IMR-90 (cell line): ENCODE measurements at regions not wholly inside any gene's neighbourhood (a gene's known extent, or its start where the extent isn't known, plus 50 kb on each side); places are given as distances from the start of the nearest gene placed in this dataset.

ENCODE experiments used
- ATAC-seq: fragments of 200-7000 bp; cut with Tn5 transposase; 2 replicates; pipeline ENCODE4 v1.9.1; 2020; ENCODE audit warnings: low read depth, mild to moderate bottlenecking, moderate library complexity
- BruUV-seq: library from RNA; stranded (reverse); fragments of 400-500 nt; replicated peaks from 2 replicates; lab custom pipeline; 2021; lab: Mats Ljungman, UMichigan
- CTCF ChIA-PET: fragments of 300-600 bp; formaldehyde crosslinking; extraction: SDS; loops from one replicate; lab custom pipeline; 2021; ENCODE audit warnings: antibody characterized with exemption; lab: Yijun Ruan, JAX
- POLR2A ChIA-PET: fragments of 300-600 bp; sonication (Branson Sonifier 250); formaldehyde crosslinking; loops from one replicate; lab custom pipeline; 2022; ENCODE audit warnings: antibody characterized with exemption; ENCODE audit not compliant: unreplicated experiment; lab: Charles Lee
- DNase-seq: peaks from one replicate; pipeline ENCODE4 v3.0.0; 2013
- H2AFZ ChIP-seq: replicated peaks from 2 replicates; pipeline ENCODE3; 2013; ENCODE audit warnings: low read length, mild to moderate bottlenecking; ENCODE audit not compliant: poor library complexity
- H2AK5ac ChIP-seq: 2 replicates; pipeline ENCODE4 v1.6.1; 2013; ENCODE audit warnings: low read depth, low read length, inconsistent platforms
- H2AK9ac ChIP-seq: replicated peaks from 2 replicates; pipeline ENCODE3; 2013; ENCODE audit warnings: mild to moderate bottlenecking, low read depth, low read length, moderate library complexity; ENCODE audit not compliant: poor library complexity
- H2BK120ac ChIP-seq: 2 replicates; pipeline ENCODE4 v1.6.1; 2013; ENCODE audit warnings: low read depth, low read length, inconsistent platforms
- H2BK15ac ChIP-seq: 3 replicates; pipeline ENCODE4 v1.6.1; 2013; ENCODE audit warnings: low read depth, low read length, inconsistent platforms
- H2BK20ac ChIP-seq: 2 replicates; pipeline ENCODE4 v1.6.1; 2013; ENCODE audit warnings: low read depth, mild to moderate bottlenecking, inconsistent platforms, low read length, moderate library complexity
- H2BK5ac ChIP-seq: 2 replicates; pipeline ENCODE4 v1.6.1; 2013; ENCODE audit warnings: mild to moderate bottlenecking, low read depth, low read length, inconsistent platforms; ENCODE audit not compliant: poor library complexity, severe bottlenecking
- H3K14ac ChIP-seq: replicated peaks from 2 replicates; pipeline ENCODE4 v1.6.1; 2013; ENCODE audit warnings: low read depth, low read length, inconsistent platforms
- H3K18ac ChIP-seq: 2 replicates; pipeline ENCODE4 v1.6.1; 2013; ENCODE audit warnings: low read depth, low read length, control low read depth
- H3K23ac ChIP-seq: 2 replicates; pipeline ENCODE4 v1.6.1; 2013; ENCODE audit warnings: low read depth, low read length, inconsistent platforms
- H3K27ac ChIP-seq: 2 replicates; pipeline ENCODE4 v1.5.1; 2013; ENCODE audit warnings: mild to moderate bottlenecking, control low read depth, low read length; ENCODE audit not compliant: insufficient read depth
- H3K27me3 ChIP-seq: 2 replicates; pipeline ENCODE4 v1.6.1; 2013; ENCODE audit warnings: low read length; ENCODE audit not compliant: control insufficient read depth, insufficient read depth
- H3K36me3 ChIP-seq: 2 replicates; pipeline ENCODE4 v1.6.1; 2013; ENCODE audit warnings: low read length, mixed read lengths; ENCODE audit not compliant: control insufficient read depth, insufficient read depth
- H3K4ac ChIP-seq: 2 replicates; pipeline ENCODE4 v1.6.1; 2013; ENCODE audit warnings: low read depth, low read length, inconsistent platforms
- H3K4me1 ChIP-seq: 2 replicates; pipeline ENCODE4 v1.6.1; 2013; ENCODE audit warnings: low read length, mixed read lengths; ENCODE audit not compliant: control insufficient read depth, insufficient read depth
- H3K4me2 ChIP-seq: 2 replicates; pipeline ENCODE4 v1.6.1; 2013; ENCODE audit warnings: low read depth, mild to moderate bottlenecking, control low read depth, low read length, moderate library complexity
- H3K4me3 ChIP-seq: 2 replicates; pipeline ENCODE4 v1.5.1; 2013; ENCODE audit warnings: low read depth, mild to moderate bottlenecking, control low read depth, low read length, moderate library complexity; ENCODE audit not compliant: insufficient read depth
- H3K56ac ChIP-seq: 2 replicates; pipeline ENCODE4 v1.6.1; 2013; ENCODE audit warnings: low read length, inconsistent platforms; ENCODE audit not compliant: insufficient read depth; ENCODE audit errors: extremely low read depth
- H3K79me1 ChIP-seq, 2 experiments: 2 replicates each; pipeline ENCODE4 v1.6.1; 2013; ENCODE audit warnings: low read length in 2 of 2, inconsistent platforms in 1 of 2, low read depth in 1 of 2
- H3K9ac ChIP-seq: 2 replicates; pipeline ENCODE4 v1.6.1; 2013; ENCODE audit warnings: low read depth, low read length, control low read depth
- H3K9me1 ChIP-seq: 2 replicates; pipeline ENCODE4 v1.6.1; 2013; ENCODE audit warnings: low read length, inconsistent platforms; ENCODE audit not compliant: insufficient read depth
- H3K9me3 ChIP-seq: 2 replicates; pipeline ENCODE4 v1.6.1; 2013; ENCODE audit warnings: low read length; ENCODE audit not compliant: control insufficient read depth, insufficient read depth
- H4K20me1 ChIP-seq: 2 replicates; pipeline ENCODE4 v1.6.1; 2013; ENCODE audit warnings: low read length, inconsistent platforms; ENCODE audit not compliant: insufficient read depth
- H4K5ac ChIP-seq: 2 replicates; pipeline ENCODE4 v1.6.1; 2013; ENCODE audit warnings: mild to moderate bottlenecking, low read depth, low read length, control low read depth
- H4K8ac ChIP-seq, 2 experiments: 2 replicates each; pipeline ENCODE4 v1.6.1; 2013; ENCODE audit warnings: low read depth in 2 of 2, low read length in 2 of 2, control low read depth in 1 of 2, inconsistent platforms in 1 of 2
- H4K91ac ChIP-seq: 2 replicates; pipeline ENCODE4 v1.6.1; 2013; ENCODE audit warnings: low read depth, low read length, inconsistent platforms; ENCODE audit not compliant: insufficient read depth
- CEBPB ChIP-seq: IDR thresholded peaks from 2 replicates; pipeline ENCODE4 v1.6.1; 2012; ENCODE audit warnings: low read depth, low read length, improper control_type of control experiment
- CHD1 ChIP-seq: IDR thresholded peaks from 2 replicates; pipeline ENCODE4 v1.6.1; 2012; ENCODE audit warnings: low read depth, low read length, improper control_type of control experiment
- CTCF ChIP-seq: conservative IDR thresholded peaks from 2 replicates; pipeline ENCODE4 v1.5.1; 2012; ENCODE audit warnings: mild to moderate bottlenecking, low read depth, low read length, improper control_type of control experiment
- ELK1 ChIP-seq: fragments of 150-350 bp; IDR thresholded peaks from 2 replicates; pipeline ENCODE4 v1.6.1; 2016; ENCODE audit warnings: low read depth, mild to moderate bottlenecking, low read length, moderate library complexity, borderline replicate concordance
- FOS ChIP-seq: fragments of 150-350 bp; IDR thresholded peaks from 2 replicates; pipeline ENCODE4 v1.6.1; 2016; ENCODE audit warnings: low read depth, low read length
- MAZ ChIP-seq: IDR thresholded peaks from 2 replicates; pipeline ENCODE4 v1.6.1; 2012; ENCODE audit warnings: low read depth, mild to moderate bottlenecking, low read length, improper control_type of control experiment, moderate library complexity, borderline replicate concordance
- MXI1 ChIP-seq: IDR thresholded peaks from 2 replicates; pipeline ENCODE4 v1.6.1; 2012; ENCODE audit warnings: low read depth, mild to moderate bottlenecking, low read length, moderate library complexity, borderline replicate concordance
- SMC3 ChIP-seq: fragments of 150-350 bp; IDR thresholded peaks from 2 replicates; pipeline ENCODE4 v1.6.1; 2016; ENCODE audit warnings: low read depth, mild to moderate bottlenecking, antibody characterized with exemption, low read length, moderate library complexity
- WGBS, 2 experiments: methylation state at CpG; one replicate each; pipeline versions ENCODE4 v1.1.5 to v1.1.7; 2013; ENCODE audit warnings: missing lambda C conversion rate in 2 of 2; ENCODE audit not compliant: insufficient read length in 1 of 2; ENCODE audit errors: extremely low coverage in 2 of 2; 5-methylcytosine and 5-hydroxymethylcytosine counted together
- dilution Hi-C: fragments of 300-500 bp; cut with HindIII; formaldehyde crosslinking; loops from one replicate; pipeline ENCODE4 v1.14.3; 2018; ENCODE audit warnings: low sequenced_read_pairs; ENCODE audit not compliant: unreplicated experiment
- in situ Hi-C: fragments of 300-500 bp; cut with MboI; formaldehyde crosslinking; loops from 3 replicates; pipeline ENCODE4 v1.14.3; 2019; ENCODE audit warnings: low sequenced_read_pairs, inconsistent platforms, mixed read lengths
- intact Hi-C: fragments of 100-400 bp; cut with micrococcal nuclease; formaldehyde crosslinking; loops from 2 replicates; pipeline ENCODE4 v1.10.0; 2022

GRCh38 chr20:56826705-56827665 lies 197.9 kb downstream of the TFAP2C start:
- H4K8ac ChIP-seq: no peak overlapping the region
- no peak overlapping the region for H3K14ac ChIP-seq
- H3K23ac ChIP-seq: no peak overlapping the region
- BruUV-seq: no TSS peak
- no peak overlapping the region for H3K27ac ChIP-seq
- H3K27me3 ChIP-seq: peaks cover 11% of the 10 kb centered on the region
- no peak overlapping the region for H2AFZ ChIP-seq
- in situ Hi-C loops: no loop called here
- H3K4me1 ChIP-seq: no peaks in the 10 kb centered on the region
- no peaks in the 10 kb centered on the region for H3K9me1 ChIP-seq
- peak; percentile 35; the same call in 1 of the 2 replicates for ATAC-seq
- no peak overlapping the region for H2BK15ac ChIP-seq
- H3K36me3 ChIP-seq: no peaks in the 10 kb centered on the region
- dilution Hi-C loops: no loop called here
- H3K4me3 ChIP-seq: no peak overlapping the region
- no peaks in the 10 kb centered on the region for H3K79me1 ChIP-seq
- TF ChIP-seq SMC3: no peak
- TF ChIP-seq CEBPB: no peak
- TF ChIP-seq MXI1: no peak
- TF ChIP-seq MAZ: no peak
- TF ChIP-seq CHD1: no peak
- TF ChIP-seq ELK1: no peak
- no peak for TF ChIP-seq CTCF
- TF ChIP-seq FOS: no peak
- no peak overlapping the region for H2BK5ac ChIP-seq
- no peak overlapping the region for H3K9ac ChIP-seq
- intact Hi-C loops: no loop called here
- no peak overlapping the region for H2BK20ac ChIP-seq
- no peak overlapping the region for H4K5ac ChIP-seq
- no peaks in the 10 kb centered on the region for H4K20me1 ChIP-seq
- no peak overlapping the region for H2BK120ac ChIP-seq
- H2AK9ac ChIP-seq: no peak overlapping the region
- H3K4me2 ChIP-seq: peak overlapping the region; percentile 34; the same call in 1 of the 2 replicates
- H3K18ac ChIP-seq: no peak overlapping the region
- peak; percentile 2 for DNase-seq
- POLR2A ChIA-PET: no interaction called here
- H3K56ac ChIP-seq: no peak overlapping the region
- no peak overlapping the region for H4K91ac ChIP-seq
- no peak overlapping the region for H2AK5ac ChIP-seq
- WGBS, 2 experiments: 34% methylated on average over 12 of the region's 22 CpGs; no CpG with 5 or more reads in 1 of the 2 experiments
- H3K9me3 ChIP-seq: no peaks in the 10 kb centered on the region
- CTCF ChIA-PET: interaction anchor here (0.6 kb wide), 1 partner anchor 300 kb away, joined by 3 read pairs; no protein-coding TSS in a partner anchor
- H3K4ac ChIP-seq: no peak overlapping the region
